ENCODE measurements at regions not wholly inside any gene's neighbourhood (a gene's known extent, or its start where the extent isn't known, plus 50 kb on each side); places are given as distances from the start of the nearest gene placed in this dataset.

- no peak for DNase-seq
Observed at GRCh38 chr12:124456133-124456651, 111.2 kb downstream of the NCOR2 start.

DNA sequence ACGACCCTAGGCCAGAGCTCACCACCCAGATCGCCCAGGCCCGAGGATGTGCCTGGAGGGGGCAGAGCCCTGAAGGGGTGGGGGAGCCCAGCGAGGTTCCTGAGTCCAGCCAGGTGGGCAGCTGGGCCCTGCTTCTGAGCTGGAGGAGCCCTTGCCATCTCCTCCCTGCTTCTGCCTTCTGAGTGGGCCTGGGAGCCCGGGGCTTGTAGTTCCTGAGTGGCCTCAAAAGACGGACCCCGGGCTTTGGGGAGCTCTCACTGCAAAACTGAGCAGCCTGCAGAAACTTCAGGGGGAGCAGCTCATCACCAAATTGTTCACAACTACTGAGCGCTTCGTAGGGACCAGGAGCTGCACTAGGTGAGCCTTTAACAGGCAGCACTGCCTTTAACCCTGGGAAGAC is 112.1 kb downstream of the NCOR2 start:
- DNase-seq: no peak

- DNase-seq: no peak
Observed at GRCh38 chr12:124454735-124455134, 112.7 kb downstream of the NCOR2 start.

- DNase-seq: no peak
Observed at GRCh38 chr12:124454352-124454725, 113.1 kb downstream of the NCOR2 start.

DNA sequence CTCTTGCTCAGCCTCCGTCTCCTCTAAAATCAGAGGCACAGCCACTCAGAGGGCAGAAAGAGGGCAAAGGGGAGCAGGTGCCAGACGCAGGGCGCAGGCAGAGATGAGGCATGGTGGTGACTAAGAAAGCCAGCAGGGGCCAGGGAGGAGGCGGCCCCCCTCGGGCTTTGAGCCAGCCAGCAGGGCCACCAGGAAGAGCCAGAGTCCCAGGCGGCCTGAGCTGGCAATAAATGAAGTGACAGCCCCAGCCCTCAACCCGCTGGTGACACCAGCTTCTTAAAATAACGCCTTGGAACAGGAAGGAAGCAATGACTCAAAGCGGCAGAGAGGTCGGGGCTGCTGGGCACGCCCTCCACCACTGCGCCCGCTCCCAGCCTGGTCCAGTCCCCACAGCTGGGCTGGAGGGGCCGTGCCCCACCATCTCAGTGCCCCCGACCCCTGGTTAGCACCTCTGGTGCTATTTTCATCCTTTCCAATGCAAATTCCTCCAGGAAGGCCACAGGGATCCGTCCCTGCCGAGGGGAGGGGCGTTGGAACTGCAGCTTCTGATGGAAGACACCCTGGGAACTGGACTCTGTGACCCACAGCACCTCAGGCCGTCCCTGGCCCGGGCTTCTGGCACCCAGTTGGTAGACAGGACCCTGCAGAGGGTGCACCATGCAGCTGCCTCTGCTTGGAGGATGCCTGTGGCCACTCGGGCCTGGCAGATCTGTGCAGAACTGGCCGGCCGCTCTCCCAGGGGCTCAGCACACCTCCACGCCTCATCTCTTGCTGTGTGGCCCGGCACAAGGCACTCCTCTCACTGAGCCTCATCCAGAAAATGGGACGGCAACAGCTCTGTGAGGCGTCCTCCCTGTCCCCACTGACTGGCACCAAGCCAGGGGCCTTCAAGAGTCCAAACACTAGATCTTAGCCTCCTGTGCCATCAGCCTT is 113.7 kb downstream of the NCOR2 start:
- peak; percentile 98 for DNase-seq

- DNase-seq: no peak
Observed at GRCh38 chr12:124452576-124453331, 114.7 kb downstream of the NCOR2 start.

DNA sequence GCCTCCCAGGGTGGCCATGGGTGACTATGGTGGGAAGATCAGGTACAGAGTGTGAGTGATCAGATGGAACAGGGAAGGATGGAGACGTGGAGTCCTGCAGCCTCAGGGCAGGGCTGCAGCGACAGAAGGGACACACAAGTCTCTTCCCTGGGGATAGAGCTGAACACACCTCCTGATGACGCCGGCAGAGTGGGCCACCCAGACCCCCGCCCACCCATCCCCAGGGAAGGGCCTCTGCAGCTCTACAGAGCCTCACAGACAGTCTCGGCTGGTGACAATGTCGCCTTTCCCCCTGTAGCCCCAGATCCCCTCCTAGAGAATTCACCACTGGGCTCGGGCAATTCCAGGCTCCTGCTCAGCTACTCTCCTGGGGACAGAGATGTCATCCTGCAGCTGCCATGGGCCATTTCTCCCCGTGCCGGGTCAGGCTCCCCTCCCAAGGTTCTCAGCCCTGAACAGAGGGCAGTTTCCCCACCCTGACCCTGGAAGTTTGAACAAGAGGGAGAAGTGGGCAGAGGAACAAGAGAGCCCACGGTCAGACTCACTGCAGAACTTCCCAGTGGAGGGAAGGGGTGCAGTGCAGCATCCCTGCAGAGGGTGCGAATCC is 115.7 kb downstream of the NCOR2 start:
- no peak for DNase-seq

GRCh38 chr12:124451016-124451415 is 116.4 kb downstream of the NCOR2 start:
- no peak for DNase-seq

DNA sequence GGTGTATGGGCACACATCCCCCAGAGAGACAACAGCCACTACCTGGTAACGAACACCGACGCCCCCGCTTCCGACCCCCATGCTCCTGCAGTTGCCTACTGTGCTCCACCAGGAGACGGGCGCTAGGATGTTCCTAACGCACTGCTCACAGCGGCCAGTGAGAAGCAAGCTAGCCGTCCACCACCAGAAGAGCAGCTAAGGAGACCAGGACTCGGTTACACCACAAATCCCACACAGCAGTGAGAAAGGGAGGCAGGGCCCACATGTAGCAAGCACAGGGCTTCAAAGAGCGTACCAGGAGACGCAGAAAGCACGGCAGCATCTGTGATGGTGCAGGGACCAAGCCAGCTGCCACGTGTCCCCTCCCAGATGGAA is 117.0 kb downstream of the NCOR2 start:
- no peak for DNase-seq

DNA sequence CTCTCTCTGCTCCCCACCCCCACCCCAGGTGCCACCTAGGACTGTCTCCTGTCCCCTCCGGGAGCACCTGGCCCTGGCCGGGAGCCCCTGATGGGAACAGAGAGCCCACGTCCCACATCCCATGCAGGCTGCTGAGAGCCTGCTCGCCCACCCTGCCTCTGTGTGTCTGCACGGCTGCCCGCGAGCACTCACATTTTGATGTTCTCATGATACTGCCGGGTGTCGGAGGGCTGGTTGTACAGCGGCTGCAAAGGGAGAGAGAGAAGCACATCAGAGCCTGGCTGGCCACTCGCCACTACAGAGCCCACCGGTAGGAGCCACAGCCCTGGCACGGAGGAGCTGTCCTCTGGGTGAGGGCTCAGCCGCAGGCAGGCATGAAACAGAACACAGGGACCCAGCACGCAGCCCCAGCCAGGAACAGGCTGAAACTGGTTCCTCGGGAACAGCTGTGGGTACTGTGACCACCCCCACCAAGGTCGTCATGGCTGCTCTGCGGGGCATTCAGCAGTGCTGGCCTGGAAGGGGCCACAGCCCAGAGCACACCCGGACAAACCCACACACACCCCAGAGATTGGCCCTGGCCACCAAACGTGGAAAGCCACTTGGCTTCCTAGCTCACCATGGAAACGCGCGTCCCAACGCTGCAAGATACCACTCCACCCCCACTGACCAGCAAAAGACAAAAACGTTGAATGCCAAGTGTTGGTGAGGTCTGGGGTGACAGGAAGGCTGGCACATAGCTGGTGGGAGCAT is 117.6 kb downstream of the NCOR2 start:
- no peak for DNase-seq

DNA sequence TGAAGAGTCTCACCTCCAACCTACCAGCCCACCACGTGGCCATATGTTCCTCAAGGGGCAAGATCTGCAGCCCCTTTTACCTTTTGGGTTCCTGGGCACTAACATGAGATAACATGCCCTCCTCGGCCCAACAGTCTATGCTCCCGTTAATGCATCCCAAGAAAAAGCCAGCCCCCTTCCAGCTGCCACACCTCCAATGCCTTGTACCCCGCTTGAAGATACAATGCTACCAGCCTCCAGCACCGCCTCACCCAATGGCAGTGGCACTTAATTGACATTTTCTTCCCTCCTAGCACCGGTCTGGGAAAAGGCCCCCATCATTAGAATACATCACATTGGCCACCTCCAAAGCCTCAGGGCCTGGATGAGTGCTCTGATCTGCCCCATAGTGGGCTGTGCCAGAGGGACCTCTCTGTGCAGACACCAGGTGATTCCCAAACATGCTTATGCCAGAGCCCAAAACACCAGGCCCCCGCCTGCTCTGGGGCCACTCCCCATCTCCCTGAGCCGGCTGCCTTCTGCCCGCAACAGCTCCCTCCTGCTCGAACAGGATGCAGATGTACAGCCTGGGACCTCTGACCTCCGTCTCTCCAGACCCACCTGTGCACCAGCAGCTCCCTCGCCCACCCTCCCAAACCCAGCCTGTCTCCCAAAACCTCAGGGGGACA is 118.3 kb downstream of the NCOR2 start:
- no peak for DNase-seq

DNA sequence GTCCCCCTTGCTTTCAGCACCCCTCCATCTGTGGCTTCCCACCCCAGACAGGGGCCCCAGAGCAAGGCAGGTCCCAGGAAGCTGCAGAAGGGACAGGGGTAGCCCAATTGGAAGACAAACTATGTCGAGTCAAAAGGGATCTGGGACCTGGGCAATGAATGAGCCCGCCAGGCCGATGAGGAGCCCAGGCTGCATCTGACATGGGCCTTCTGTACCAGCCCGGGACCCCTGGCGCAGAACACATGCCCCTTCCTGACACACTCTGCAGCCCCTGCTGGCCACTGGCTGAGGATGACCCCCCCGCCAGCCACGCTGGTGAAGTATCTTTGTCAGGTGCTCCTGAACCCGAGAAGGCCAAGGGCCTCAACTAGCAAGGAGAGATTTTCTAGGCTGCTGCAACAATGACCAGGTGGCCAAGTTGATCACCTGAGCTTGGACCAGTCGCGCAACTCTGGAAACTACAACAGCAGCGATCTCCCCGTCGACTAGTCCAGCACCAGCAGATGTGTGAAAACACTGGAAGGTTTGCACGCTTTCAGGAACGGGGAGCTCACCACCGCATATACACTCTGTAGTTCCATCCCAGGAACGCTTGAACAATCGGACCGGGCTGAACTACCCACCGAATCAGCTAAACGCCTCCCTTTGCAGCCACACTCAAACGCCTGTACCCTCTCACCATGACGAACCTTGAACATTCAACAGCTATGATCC is 119.0 kb downstream of the NCOR2 start:
- no peak for DNase-seq

GRCh38 chr12:124446364-124446763 is 121.0 kb downstream of the NCOR2 start:
- no peak for DNase-seq

GRCh38 chr12:124445826-124446225 is 121.6 kb downstream of the NCOR2 start:
- DNase-seq: no peak

GRCh38 chr12:124445121-124445718 is 122.2 kb downstream of the NCOR2 start:
- DNase-seq: no peak

DNA sequence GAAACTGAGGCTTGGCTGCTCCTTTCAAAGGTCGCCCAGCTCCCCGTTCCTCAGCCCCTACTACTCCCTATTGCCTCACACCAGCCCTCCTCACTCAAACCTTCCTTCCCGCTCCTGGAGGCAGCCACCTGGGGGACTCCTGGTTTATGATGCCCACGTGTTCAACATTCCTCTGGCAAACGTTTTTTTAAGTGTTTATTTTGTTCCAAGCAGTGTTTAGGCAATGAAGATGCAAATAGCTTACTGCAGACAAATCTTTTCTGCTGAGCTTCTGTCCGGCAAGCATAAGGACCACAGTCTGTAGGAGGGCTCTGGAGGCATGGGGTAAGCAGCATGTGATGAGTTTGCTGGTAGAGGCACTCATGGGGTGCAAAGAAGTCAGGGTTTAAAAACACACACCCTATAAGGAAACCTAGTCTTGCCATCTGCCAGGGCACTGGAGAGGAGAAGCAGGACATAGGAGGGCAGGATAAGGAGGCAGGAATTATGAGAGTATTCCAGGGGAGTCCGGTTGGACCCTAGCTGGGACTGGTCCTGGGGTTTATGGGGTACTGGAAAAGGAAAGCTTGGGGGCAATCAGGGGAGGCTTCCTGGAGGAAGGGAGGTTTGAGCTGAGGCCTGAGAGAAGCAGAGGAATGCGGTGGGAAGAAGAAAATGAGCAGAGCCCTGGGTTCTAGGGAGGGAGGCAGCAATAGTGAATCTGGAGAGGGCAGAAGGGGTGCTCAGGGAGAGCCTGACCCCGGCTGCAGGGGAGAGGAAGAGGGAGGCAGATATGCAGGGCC is 123.3 kb downstream of the NCOR2 start:
- DNase-seq: no peak

GRCh38 chr12:124442772-124443445 is 124.5 kb downstream of the NCOR2 start:
- DNase-seq: no peak

DNA sequence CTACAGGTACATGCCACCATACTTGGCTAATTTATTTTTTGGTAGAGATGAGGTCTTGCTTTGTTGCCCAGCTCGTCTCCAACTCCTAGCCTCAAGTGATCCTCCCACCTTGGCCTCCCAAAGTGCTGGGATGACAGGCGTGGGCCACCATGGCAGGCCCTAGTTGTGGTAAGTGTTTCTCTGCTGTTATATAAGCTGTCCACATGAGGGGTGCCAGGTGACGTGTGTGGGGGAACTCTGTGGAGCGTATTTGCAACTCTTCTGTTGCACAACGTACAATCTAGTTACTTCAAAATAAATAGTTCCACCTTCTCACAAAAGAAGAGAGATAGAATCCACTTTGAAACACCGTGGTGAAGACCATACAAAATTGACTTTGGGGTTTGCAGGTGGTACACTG is 125.1 kb downstream of the NCOR2 start:
- DNase-seq: no peak

DNA sequence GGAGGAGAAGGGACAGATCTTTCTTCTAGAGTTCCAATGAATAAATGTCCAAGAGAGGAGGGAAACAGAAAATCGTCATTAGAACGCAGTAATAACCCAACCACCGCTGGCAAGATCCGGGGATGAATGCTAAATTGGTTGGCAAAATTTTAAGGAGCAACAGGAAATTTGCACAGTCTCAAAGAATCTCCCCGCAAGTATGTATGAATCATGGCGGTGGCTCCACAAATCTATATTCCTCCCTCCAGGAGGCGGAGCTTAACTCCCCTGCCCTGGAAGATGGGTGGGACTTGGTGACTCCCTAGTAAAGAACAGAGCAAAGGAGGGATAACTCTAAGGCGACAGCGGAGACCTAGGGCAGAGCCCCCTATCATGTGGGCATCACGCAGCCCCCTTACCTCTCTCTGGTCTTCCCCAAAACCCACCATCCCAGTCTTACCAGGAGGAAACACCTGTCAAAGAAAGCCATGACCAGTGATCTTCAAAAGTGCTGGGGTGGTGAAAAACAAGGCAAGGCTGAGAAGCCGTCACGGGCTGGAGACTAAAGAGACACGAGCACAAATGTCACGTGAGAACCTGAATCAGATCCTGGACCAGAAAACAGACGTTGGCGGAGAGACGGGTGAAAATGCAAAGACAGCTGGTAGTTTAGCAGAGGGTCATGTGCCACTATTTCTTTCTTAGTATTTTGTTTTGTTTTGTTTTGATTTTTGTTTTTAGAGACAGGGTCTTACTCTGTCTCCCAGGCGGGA is 125.8 kb downstream of the NCOR2 start:
- peak; percentile 35 for DNase-seq

Data from MV-4-11 (cell line).